ENCODE measurements at regions not wholly inside any gene's neighbourhood (a gene's known extent, or its start where the extent isn't known, plus 50 kb on each side); places are given as distances from the start of the nearest gene placed in this dataset.

DNA sequence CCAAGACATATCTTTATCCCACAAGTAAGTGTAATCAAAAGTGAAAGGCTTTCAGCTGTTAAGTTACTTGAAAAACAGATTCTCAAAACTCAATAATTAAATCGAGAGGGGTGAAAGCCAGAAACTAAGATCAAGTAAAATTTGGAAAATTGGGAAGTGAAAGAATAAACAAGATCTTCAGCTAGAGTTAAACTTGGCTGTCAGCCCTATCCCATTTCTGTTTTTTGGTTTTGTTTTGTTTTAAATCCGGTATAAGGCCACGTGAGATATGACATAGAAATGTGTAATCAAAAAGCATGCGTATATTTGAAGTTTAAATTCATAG, 856.8 kb downstream of the STIM2 start:
- TF ChIP-seq, protein P1, sequence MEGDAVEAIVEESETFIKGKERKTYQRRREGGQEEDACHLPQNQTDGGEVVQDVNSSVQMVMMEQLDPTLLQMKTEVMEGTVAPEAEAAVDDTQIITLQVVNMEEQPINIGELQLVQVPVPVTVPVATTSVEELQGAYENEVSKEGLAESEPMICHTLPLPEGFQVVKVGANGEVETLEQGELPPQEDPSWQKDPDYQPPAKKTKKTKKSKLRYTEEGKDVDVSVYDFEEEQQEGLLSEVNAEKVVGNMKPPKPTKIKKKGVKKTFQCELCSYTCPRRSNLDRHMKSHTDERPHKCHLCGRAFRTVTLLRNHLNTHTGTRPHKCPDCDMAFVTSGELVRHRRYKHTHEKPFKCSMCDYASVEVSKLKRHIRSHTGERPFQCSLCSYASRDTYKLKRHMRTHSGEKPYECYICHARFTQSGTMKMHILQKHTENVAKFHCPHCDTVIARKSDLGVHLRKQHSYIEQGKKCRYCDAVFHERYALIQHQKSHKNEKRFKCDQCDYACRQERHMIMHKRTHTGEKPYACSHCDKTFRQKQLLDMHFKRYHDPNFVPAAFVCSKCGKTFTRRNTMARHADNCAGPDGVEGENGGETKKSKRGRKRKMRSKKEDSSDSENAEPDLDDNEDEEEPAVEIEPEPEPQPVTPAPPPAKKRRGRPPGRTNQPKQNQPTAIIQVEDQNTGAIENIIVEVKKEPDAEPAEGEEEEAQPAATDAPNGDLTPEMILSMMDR (IDR thresholded peaks at IDR 0.05), result no peak
- TF ChIP-seq POLR2AphosphoS5 (IDR thresholded peaks at IDR 0.05) (no peak), POLR2A (IDR thresholded peaks at IDR 0.05) (no peak), EP300 (IDR thresholded peaks at IDR 0.05) (no peak)
